NCI-H1417 treated with DMSO at 0.1 percent for 48 hours (cell line): ENCODE measurements at regions not wholly inside any gene's neighbourhood (a gene's known extent, or its start where the extent isn't known, plus 50 kb on each side); places are given as distances from the start of the nearest gene placed in this dataset.

ENCODE experiments used
- DNase-seq: peaks from one replicate; lab custom pipeline; 2025; lab: John Stamatoyannopoulos, UW

- DNase-seq = no peak
Observed at GRCh38 chr9:630817-631216, 210.7 kb upstream of the DMRT1 start.

DNA sequence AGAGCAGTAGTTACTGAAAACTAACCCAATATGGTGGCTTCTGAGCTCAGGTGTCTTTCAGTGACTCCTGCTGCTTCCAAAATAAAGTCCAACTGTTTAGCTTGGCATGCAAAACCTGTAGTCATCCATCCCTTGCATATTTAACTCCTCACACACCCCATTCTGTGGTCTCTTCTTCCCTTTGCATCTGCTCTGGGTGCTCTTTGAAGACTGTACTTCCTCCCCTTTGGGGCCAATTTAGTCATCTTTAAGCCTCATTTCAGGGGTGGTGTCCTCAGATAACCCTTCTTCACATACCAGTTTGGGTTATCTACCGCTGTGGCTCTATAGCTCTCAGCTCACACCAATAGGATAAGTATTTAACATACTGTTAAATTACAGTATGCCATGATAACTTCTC is 209.9 kb upstream of the DMRT1 start:
- DNase-seq = no peak

DNA sequence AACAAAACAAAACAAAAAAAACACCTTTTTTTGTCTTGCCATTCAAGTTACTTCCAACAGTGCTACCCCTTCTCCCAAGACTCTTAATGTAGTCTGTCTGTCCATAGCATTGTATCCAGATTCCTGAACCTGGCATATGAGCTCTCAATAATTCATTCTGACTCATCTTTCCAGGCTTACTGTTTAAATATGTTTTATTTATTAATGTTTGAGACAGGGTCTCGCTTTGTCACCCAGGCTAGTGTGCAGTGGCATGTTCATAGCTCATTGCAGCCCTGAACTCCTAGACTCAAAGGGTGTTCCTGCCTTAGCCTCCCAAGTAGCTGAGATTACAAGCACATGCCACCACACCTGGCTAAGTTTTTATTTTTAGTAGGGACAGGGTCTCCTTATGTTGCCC is 208.0 kb upstream of the DMRT1 start:
- DNase-seq = no peak

DNA sequence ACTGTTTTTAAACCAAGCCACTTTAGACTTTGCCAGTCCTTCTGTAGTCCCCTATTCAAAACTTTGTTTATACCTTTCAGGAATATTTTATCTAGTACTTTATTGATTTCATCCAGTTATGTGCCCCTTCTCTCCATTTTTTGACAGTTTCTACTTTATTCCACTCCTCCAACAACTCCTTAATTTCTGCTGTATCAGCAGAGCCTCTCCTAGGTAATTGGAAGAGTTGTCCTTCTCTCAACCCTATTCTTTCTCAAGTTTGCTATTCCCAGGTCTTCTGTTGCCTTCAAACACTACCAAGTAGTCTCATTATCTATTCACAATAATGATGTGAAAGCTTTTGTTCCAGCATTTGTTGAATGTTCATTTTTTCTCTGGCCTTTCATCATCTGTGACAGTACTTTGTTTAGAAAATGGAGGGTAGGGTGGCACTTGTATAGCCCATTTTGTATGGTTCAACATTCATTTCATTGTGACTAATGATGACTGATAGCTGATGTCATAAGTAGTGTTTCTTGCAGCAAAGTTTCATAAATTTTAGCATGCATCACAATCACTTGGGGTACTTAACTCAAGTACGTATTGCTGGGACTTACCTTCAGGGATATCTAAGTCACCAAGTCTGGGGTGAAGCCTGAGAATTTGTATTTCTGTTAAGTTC is 204.4 kb upstream of the DMRT1 start:
- no peak for DNase-seq

DNA sequence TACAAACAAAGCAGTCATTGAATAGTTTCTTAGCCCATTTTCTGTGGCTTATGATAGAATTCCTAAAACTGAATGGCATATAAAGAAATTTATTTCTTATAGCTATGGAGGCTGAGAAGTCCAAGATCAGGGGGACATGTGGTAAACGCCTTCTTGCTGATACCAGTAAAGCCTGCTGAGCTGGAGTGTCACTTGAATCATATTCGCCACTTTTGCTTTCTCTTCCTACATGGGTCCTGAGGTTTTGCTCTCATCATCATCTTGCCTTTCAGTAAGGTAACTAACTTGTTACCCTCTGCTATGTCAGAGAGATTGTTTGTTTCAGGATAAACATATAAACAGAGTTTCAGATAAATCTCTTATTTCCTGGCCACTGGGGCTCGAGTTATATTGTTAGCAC is 203.3 kb upstream of the DMRT1 start:
- DNase-seq = no peak

DNA sequence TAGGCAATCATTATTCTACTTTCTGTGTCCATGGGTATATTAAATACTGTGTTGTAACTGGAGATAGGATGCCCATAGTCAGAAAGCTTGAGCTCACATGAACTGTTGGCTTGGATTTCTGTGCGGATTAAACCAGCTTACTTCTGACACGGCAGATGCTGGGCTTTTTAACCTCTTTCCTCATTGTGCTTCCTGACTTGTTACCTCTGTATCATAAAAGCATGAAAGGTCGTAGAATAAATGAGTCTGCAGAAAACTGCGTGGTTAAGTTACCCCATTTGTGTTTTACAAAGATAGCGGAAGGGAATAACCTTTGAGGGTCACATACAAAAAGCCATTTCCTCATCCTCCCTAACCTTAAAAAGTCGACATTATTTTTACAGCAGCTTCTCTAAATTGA is 199.5 kb upstream of the DMRT1 start:
- no peak for DNase-seq

GRCh38 chr9:643966-644365 is 197.5 kb upstream of the DMRT1 start:
- DNase-seq = no peak

DNA sequence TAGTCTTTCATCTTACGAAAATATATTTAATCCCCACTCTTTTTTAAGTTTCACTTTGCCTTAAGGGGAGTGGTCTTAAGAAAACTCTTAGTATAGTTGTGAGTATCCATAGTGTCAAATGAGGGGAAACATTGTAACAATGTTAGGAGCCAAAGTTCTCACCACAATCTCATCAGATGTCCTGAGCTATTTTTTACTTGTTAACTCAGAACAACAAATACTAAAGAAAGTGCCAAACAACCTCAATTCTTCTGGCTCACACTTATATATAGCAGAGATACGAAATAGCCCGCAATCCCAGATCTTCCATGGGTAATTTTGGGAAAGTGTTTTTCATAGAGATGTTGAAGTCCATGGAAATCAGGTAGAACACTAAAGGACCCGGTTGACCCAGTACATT is 194.0 kb upstream of the DMRT1 start:
- no peak for DNase-seq

GRCh38 chr9:649128-650074 is 192.1 kb upstream of the DMRT1 start:
- DNase-seq = no peak

DNA sequence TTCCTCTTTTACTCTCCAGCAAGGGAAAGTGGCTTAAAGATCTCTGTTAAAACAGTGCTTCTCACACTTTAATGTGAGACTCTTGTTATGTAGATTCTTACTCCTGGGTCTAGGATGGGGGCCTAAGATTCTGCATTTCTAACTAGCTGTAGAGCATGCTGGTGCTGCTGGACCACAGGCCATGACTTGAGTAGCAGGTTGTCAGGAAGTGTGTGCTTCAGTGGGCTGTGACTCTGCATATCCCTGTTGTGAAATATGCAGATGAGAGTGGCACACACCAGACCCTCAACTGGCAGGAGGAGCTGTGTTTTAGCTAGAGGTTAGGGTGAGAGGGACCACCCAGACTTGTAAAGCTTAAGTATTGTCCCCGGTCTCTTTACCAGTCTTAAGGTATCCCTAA is 191.1 kb upstream of the DMRT1 start:
- no peak for DNase-seq

DNA sequence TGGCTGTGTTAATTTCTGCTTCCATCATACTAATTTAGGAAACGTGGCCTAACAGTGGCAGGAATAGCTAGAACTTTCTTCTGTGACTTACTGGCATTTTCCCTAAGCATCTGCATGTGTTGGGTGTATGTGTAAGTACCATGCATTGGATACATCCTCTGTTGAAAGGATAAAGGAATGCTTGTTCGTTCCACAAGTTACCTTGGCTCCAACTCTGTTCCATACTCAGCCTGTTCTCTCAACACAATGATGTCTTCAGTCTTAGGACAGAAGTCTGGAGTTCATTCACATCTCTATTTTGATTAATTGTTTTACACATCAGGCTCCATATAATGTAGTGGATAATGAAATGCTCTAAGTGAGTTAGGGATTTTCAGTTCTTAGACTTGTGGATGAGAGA is 190.1 kb upstream of the DMRT1 start:
- no peak for DNase-seq

GRCh38 chr9:652914-653313 is 188.6 kb upstream of the DMRT1 start:
- no peak for DNase-seq

- DNase-seq = no peak
Observed at GRCh38 chr9:653421-653820, 188.1 kb upstream of the DMRT1 start.

- no peak for DNase-seq
Observed at GRCh38 chr9:653856-654387, 187.6 kb upstream of the DMRT1 start.

DNA sequence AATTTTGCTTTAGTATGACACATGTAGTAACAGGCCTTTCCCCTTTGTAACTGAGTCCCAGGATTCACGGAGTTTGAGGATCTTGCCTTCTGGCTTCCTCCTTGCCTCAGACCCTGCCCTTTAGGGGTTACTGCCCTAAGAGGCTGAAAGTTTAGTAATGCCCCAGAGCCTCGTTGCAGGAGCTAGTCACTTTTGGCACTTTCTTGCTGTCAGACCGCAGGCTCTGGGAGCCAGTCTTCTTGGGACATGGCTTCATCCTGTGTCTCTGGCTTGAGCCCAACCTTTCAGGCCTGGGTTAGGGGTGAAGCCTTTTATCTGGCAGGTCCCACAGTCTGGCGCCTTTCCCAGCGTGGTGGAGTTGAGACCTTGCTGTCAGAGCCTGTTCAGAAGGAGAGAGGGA is 185.6 kb upstream of the DMRT1 start:
- no peak for DNase-seq

DNA sequence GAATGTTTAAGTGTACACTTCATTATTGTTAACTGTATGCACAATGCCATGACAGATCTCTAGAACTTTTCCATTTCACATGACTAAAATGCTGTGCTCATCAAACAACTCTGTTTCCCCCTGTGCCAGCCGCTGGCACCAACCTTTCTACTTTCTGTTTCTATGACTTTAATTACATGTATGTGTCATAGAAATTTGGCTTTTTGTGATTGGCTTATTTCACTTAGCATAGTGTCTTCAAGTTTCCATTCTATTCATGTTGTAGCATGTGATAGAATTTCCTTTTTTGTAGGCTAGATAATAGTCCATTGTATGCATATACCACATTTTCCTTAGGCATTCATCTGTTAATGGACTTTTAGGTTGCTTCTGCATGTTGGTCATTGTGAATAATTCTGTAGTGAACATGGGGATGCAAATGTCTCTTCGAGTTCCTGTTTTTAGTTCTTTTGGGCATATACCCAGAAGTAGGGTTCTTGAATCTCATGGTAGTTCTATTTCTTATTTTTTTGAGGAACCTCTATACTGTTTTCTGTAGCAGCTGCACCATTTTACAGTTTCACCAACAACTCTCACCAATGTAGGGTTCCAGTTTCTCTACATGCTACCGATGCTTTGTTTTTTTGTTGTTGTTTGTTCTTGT is 184.4 kb upstream of the DMRT1 start:
- no peak for DNase-seq

DNA sequence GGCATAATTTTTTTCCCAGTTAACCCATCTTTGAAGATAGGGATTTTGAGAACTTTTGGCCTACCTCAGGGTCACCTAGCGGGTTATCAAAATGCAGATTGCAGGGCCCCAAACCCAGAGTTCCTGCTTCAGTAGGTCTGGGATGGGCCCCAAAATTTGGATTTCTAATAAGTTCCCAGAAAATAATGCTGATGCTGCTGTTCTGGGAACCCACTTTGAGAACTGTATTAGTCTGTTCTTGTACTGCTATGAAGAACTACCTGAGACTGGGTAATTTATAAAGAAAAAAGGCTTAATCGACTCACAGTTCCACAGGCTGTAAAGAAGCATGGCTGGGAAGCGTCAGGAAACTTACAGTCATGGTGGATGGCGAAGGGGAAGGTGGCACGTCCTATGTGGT is 182.2 kb upstream of the DMRT1 start:
- no peak for DNase-seq

GRCh38 chr9:660227-660626 is 181.3 kb upstream of the DMRT1 start:
- DNase-seq = no peak

GRCh38 chr9:663541-663940 is 178.0 kb upstream of the DMRT1 start:
- DNase-seq = no peak

- no peak for DNase-seq
Observed at GRCh38 chr9:665296-665695, 176.2 kb upstream of the DMRT1 start.

DNA sequence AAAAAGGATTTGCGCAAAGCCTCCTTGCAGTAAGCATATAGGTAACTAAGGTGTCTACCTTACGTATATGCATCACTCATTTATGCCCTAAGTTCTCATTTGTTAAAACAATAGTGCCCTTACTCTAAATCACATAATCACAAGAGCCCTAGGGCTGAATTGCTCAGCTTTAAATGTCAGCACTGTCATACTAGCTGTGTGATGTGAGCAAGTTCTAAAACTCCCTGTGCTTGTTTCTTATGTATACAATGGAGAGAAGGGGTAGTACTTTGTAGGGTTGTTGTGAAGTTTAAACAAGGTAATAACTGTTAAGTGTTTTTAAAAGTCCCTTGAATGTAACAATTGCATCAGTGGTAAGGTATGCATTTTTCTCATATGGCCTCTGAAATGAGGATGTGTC is 169.5 kb upstream of the DMRT1 start:
- no peak for DNase-seq

DNA sequence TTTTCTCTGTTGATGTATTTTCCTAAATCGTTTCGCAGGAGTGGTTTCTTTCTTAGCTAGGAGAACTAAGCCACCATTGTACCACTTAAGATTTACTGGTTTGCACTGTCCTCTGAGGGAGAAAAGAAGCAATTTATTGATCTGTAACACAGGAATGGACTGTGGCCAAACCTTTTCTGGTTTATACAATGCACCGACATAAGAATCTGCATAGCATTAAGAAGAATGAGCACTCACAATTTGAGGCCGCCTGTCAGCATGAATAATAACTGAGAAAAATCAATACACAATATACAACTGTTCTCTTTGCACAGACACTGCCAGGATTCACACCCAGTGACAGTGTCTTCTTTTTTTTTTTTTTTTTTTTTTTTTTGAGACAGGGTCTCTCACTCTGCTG is 168.6 kb upstream of the DMRT1 start:
- no peak for DNase-seq
